Uterus (tissue), 2 donors: ENCODE measurements at regions not wholly inside any gene's neighbourhood (a gene's known extent, or its start where the extent isn't known, plus 50 kb on each side); places are given as distances from the start of the nearest gene placed in this dataset.

Experiments
- POLR2A ChIP-seq, 2 donors: fragments of 450-650 bp; IDR thresholded peaks; one replicate each; pipeline ENCODE4 v1.6.1; 2016; ENCODE audit warnings: antibody characterized with exemption in 2 of 2, mild to moderate bottlenecking in 1 of 2, moderate library complexity in 1 of 2
- TF ChIP-seq, protein P1 (sequence below), 4 experiments: fragments of 200-600 bp in 2 of 4; fragments of 450-650 bp in 2 of 4; sonication (generic) in 2 of 4; IDR thresholded peaks; one replicate each; pipeline ENCODE4 v1.5.1; 2016 to 2019; ENCODE audit warnings: antibody characterized with exemption in 4 of 4, mild to moderate bottlenecking in 2 of 4, moderate library complexity in 1 of 4

DNA sequence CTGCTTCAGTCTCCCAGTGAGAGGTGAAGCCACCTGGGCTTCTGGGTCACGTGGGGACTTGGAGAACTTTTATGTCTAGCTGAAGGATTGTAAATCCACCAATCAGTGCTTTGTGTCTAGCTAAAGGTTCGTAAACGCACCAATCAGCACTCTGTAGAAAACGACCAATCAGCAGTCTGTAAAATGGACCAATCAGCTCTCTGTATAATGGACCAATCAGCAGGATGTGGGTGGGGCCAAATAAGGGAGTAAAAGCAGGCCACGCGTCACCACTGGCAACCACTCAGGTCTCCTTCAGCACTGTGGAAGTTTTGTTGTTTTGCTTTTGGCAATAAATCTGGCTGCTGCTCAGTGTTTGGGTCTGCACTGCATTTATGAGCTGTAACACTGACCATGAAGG, 69.1 kb upstream of the NREP start:
- TF ChIP-seq, protein P1, sequence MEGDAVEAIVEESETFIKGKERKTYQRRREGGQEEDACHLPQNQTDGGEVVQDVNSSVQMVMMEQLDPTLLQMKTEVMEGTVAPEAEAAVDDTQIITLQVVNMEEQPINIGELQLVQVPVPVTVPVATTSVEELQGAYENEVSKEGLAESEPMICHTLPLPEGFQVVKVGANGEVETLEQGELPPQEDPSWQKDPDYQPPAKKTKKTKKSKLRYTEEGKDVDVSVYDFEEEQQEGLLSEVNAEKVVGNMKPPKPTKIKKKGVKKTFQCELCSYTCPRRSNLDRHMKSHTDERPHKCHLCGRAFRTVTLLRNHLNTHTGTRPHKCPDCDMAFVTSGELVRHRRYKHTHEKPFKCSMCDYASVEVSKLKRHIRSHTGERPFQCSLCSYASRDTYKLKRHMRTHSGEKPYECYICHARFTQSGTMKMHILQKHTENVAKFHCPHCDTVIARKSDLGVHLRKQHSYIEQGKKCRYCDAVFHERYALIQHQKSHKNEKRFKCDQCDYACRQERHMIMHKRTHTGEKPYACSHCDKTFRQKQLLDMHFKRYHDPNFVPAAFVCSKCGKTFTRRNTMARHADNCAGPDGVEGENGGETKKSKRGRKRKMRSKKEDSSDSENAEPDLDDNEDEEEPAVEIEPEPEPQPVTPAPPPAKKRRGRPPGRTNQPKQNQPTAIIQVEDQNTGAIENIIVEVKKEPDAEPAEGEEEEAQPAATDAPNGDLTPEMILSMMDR (IDR thresholded peaks at IDR 0.05) = no peak
- no peak for TF ChIP-seq POLR2A (IDR thresholded peaks at IDR 0.05)
